ENCODE measurements at regions not wholly inside any gene's neighbourhood (a gene's known extent, or its start where the extent isn't known, plus 50 kb on each side); places are given as distances from the start of the nearest gene placed in this dataset.
"Not testable (repeated sequence)": the region's sequence is repeated elsewhere in the genome, so short reads cannot be mapped to it uniquely, and the experiment has no call there.

DNA sequence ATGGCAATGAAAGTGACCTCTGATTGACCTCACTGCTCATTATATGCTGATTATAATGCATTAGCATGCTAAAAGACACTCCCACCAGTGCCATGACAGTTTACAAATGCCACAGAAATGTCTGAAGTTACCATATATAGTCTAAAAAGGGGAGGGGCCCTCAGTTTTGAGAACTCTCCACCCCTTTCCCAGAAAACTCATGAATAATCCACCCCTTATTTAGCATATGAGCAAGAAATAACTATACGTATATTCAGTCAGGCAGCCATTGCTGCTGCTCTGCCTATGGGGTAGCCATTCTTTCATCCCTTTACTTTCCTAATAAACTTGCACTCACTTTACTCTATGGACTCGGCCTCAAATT, 163.1 kb downstream of the ESM1 start:
- DNase-seq (ENCODE audit: low read depth in 2 of 2), result no peak

DNA sequence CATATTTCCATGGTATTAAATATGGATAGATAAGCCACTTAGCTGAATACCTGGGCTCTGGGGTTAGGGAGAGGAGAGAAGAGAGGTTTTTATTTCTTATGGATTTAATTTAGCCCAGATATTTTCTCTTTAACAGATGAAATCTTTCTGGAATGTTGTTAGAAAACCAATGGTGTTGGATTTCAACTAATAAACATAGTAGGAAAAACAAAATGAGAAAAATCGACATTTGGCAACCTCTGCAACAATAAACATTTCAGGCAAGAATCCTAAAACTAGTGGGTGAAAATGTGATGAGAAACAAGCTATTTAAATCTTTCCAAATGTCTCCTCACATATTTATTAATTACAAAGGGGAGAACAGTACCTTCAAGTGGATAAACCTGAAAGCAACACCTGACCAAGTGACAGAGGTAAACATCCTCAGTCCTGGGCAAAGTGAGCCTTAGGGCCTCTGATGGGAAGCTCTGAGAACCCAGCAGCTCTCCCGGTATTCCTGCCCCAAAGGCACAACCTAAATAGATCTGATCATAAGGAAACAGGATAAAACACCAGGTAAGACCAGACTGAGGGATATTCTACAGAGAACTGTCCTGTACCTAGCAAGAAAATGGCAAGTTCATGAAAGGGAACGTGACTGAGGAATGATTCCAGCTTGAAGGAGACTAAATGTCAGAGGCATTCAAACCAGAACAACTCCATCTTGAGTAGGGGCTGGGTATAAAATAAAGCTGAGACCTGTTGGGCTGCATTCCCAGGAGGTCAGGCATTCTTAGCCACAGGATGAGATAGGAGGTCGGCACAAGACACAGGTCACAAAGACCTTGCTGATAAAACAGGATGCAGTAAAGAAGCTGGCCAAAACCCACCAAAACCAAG, 163.7 kb downstream of the ESM1 start:
- DNase-seq (ENCODE audit: low read depth in 2 of 2), result no peak

DNA sequence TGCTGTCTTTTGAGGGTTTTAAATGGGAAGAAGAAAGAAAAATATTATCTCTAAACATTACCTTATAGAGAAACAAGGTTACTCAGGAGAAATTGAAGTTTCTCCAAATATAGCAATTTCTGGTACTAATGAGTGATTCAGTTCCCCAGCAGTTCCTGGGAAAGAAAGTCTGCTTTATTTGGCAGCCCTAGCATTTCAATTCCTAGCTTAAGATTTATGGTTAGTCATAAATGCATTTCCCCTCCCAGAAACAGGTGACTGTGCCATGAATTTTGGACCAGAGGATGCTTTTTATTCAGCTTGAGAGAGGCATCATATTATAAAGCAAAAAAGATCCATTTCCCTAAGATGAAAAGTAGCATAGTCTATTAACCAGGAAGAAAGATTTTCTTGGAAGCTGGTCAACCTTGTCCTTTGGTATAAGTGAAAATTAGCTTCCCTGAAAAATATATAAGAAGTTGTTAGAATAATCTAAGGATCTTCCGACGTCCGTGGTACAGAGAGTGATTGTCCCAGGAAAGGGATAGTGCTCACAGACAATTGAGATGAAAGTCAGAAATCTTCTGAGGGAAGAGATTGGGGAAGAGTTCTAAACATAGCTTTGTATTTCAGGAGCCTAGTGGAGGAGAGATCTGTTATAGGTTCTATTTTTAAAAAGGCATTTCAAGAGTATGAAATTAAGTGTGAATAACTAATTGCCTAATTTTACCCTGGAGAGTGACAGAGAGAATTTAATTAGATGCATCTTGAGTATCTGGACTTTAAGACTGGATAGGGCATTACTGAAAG, 164.9 kb downstream of the ESM1 start:
- DNase-seq (ENCODE audit: low read depth in 2 of 2), result no peak

DNA sequence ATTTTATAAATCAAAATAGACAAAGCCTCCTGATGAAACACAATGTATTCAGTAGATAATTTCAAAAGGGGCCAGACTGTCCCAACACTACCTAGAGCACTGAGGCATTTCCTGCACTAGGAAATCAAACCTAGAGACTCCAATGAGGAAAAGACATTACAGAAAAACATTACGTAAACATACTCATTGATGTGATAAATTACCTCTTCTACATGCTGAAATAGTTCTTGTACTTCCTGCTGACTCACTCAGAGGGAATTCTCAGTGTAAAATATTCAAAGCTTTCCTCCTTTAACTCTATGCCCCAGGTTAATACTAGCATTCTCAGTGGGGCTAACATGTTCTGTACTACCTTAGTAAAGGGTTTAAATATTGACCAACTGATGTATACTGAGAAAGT, 178.0 kb downstream of the ESM1 start:
- DNase-seq (ENCODE audit: low read depth in 2 of 2), result no peak

DNA sequence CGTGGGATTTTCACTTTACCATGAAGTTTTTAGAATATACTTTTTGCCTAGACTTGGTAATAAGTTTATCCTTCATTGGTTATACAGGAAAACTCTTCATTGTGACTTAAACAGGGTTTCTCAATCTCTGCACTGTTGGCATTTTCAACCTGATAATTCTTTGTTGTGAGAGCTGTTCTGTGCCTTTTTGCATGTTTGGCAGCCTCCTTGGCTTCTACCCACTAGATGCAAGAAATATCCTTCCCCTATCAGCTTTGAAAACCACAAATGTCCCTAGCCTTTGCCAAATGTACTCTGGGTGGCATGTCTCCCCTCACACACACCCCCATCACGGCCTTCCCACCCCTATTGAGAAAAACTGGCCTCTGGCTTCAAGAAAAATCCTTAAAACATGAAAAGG, 180.9 kb downstream of the ESM1 start:
- DNase-seq (ENCODE audit: low read depth in 2 of 2), result no peak

DNA sequence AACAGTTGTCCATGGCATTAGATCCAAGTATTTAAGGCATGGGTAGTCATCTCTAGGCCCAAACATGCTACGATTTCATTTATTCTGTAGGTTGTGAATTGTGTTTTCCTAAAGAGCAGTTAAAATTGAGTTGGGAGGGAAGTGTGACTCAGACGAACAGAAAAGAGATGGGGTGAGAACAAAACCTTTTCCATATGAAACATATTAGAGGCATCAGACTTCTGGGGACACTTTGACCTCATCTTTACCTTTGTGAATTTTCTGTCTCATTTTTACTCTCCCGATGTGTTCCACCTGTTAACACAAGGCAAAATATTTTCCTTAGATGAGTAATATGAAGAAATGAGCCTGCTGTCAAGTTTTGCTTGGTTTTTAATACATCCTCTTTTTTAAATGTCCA, 181.3 kb downstream of the ESM1 start:
- no peak for DNase-seq (ENCODE audit: low read depth in 2 of 2)

DNA sequence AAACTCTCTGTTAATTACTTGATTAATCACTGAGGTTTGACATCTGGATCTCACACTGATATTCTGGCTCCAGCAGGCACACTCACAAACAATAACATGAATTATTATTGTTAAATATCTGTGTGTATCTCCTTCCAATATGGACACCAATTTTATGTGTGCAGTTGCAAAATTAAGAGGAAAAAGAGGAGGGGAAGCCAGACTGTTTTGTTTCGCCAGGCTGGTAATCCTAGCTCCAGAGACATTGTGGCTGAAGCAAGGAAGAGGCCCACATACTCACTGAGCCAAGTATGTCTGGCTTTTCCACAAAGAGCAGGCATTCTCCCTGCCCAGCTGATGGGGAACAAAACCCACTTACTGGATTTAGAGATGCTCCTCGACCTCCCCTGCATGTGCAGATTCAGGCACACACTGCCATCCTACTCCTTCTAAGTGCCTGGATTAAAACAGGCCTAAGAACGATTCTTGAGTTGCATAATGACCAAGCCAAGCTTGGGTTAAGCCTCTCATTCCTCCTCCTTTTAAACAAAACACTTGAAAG, 181.9 kb downstream of the ESM1 start:
- no peak for DNase-seq (ENCODE audit: low read depth in 2 of 2)

DNA sequence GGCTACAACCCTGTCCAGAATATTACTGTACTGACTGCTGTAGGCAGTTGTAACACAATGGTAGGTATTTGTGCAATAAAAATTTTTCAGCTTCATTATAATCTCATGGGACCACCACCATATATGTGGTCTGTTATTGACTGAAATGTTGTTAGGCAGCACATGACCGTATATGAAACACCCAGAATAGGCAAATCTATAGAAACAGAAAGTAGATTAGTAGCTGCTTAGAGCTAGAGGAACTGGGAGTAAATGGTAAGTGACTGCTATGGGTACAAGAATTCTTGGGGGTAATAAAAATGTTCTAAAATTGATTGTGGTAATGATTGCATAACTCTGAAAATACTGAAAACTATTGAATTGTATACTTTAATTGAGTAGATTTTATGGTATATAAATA, 185.7 kb downstream of the ESM1 start:
- no peak for DNase-seq (ENCODE audit: low read depth in 2 of 2)

DNA sequence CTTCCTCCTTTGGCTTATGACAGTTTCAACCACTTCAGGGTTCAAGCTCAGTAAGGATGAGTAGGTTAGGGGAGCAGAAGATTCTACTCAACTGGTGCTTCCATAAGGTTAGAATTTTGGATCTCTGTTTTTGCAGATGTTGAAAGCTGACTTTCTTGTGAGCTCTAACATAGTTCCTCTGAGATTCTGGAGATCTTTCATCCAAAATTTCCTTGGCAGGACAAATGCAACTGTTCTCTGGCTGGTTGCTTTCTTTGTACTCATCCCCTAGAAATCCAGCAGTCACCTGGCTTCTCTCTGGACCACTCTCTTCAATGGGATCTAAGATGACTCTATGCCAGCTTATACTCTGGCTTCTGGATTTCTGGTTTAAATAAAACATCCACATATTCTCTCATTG, 189.6 kb downstream of the ESM1 start:
- no peak for DNase-seq (ENCODE audit: low read depth in 2 of 2)

DNA sequence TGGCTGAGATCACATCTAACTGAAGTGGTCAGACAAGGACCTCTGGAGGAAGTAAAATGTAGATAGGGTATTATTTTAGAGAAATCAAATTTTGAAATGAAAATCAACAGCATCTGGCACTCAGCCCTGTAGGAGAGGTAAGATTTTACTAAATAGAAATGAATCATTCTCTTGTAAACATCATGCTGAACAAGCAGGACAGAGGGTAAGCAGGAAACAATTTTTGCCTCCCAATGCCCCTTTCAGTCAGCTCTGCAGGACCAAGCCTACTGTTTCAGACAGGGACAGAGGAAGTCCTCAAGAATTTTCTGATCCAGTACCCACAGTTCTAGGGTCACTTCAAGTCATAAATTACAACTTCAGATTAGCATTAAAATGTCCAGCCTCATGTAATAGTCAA, 190.1 kb downstream of the ESM1 start:
- no peak for DNase-seq (ENCODE audit: low read depth in 2 of 2)

DNA sequence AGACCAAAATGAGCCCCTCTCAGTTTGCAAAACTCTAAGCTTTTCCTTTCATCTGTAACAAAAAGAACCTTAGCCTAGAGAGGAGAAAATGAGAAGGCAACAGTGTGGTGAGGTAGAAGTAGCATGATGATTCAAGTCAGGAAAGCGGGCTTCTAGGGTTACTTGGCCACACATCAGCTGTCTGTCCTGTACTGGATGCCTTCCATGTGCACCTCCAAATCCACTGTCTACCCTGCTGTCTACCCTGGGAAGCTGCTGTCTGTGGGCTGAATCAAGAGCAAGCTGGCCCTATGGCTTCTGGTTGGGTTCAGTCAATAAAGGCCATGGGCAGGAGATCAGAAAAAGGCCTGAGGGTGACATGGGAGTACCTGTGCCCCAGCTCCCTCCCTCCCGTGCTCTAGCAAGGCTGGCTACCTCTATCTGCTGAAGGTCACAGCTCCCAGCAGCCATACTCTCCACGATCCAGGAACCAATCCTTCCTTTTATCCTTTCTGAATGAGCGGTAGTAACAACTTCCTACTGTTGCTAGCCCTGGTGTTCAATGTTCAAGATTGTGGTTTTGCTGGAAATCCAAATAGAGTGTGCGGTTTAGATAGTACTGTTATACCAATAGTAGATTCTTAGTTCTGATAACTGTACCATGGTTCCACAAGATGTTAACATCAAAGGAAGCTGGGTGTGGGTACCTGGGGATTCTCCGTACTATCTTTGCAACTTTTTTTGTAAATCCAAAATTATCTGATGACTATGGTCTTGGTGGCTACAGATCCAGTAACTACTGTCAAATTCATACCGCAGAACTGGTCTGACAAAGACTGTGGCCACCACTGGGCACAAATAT, 191.0 kb downstream of the ESM1 start:
- no peak for DNase-seq (ENCODE audit: low read depth in 2 of 2)

DNA sequence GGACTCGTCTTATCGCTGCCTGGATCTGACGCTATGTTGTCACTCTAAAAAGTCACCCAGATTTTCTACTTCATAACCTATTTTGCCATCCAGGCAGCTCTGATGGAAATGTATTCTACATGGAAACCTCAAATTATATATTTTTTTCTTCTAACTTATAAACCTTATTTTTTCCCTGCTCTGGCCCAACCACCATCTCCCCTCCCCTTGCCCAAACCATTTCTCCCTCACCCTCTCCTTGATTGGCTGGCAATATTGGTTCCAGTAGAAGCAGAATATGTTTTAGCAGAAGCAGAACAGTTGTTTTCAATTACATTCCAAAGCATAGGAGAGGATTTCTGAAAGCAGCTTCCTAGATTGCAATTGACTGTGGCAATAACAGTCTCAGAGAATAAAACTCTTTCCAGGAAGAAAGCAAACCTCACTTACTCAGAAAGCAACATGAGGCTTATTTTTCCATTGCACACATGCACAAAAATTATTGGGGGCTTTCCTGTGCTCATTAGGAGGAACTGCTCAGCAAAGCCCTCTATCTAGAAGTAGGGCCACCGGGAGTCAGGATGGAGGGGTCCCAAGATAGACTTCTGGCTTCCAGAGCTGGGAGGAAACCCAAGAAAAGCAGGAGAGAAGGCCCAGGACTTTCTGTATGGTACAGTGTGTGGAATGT, 191.8 kb downstream of the ESM1 start:
- no peak for DNase-seq (ENCODE audit: low read depth in 2 of 2)

DNA sequence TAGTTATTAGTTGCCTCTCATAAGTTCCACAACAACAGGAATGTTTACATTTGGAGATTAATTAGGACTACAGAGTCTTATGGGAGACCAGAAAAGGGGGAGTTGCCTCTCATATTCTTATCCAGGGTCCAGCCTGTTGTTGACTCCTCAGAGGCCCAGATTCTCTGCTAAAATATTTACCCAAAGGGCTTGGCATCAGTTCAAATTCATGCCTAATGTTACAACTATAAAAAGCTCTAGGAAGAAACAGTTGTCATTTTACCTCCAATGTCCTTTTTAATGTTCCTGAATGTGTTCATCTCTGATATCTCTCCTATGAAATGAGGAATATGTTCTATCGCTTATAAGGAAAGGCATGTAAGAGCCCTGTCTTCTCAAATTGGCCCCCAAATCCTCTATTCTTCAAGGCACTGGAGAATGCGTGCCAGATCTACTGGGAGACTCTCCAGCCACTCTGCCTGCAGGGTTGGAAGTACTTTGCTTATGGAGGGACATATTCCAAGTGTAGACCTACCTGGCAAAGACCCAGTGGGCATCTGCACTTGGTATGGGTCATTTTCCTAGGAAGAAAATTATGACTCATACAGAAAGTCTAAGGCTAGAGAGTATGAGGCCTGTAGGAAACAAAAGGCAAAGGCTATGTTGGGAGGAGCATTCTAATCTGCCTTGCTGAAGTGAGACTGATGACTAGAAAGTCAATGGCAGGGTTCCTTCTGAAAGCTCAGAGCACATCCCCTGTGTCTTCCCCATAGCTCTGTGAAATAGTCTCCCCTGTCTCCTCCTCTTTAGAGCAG, 192.6 kb downstream of the ESM1 start:
- no peak for DNase-seq (ENCODE audit: low read depth in 2 of 2)

DNA sequence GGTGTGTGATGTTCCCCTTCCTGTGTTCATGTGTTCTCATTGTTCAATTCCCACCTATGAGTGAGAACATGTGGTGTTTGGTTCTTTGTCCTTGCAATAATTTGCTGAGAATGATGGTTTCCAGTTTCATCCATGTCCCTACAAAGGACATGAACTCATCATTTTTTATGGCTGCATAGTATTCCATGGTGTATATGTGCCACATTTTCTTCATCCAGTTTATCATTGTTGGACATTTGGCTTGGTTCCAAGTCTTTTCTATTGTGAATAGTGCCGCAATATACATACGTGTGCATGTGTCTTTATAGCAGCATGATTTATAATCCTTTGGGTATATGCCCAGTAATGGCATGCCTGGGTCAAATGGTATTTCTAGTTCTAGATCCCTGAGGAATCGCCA, 197.5 kb downstream of the ESM1 start:
- DNase-seq (ENCODE audit: low read depth in 2 of 2), result not testable (repeated sequence)

DNA sequence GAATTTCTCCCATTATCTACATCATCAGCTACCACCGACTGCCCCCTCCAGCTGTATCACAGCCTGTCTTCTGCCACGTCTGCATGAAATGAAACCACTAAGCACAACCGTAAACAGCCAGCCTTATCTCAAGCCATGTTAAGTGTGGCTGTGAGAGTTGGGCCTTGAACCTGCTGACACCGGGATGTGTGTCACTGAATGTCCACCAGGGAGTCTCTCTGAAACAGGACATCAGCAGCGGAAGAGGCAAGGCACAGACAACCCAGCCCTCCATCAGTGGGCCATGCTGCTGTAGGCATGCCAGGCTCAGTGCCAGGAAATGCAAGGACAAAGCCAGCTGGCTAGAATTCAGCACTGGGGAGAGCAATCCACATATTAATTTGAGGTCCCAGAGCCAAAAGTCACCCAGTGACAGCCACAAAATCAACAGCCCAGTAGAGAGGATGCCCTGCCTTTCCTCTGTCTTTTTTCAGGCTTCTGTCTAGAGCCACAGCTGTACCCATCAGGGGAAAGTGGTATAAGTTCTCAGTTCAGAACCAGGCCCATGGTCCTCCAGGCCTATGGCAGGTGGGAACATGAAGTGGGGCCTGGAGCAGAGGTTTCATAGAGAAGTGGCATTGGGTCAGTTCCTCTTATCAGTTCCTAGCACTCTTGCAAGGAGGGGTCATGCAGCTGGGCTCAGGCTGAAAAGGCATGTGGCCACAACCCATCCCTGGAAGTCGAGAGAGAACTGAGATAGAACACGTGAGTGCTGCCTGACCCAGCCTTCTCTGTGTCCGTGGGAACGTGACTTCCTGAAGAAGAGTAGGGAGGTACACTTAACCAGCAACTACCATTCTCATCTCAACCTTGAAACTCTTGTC, 199.4 kb downstream of the ESM1 start:
- no peak for DNase-seq (ENCODE audit: low read depth in 2 of 2)

DNA sequence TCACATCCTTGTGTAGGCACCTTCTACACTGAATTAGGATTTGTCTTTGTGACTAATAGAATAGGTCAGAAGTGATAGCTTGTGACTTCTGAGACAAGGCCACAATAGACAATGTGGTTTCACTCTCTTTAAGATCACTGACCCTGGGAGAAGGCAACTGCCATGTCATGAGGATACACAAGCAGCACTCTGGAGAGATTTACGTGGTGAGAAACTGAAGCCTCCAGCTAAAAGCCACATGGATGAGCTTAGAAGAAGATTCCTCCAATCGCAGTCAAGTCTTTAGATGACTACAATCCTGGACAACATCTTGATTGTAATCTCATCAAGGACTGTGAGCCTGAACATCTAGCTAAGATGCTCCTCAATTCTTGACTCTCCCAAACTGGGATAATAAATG, 206.6 kb downstream of the ESM1 start:
- DNase-seq (ENCODE audit: low read depth in 2 of 2), result no peak

DNA sequence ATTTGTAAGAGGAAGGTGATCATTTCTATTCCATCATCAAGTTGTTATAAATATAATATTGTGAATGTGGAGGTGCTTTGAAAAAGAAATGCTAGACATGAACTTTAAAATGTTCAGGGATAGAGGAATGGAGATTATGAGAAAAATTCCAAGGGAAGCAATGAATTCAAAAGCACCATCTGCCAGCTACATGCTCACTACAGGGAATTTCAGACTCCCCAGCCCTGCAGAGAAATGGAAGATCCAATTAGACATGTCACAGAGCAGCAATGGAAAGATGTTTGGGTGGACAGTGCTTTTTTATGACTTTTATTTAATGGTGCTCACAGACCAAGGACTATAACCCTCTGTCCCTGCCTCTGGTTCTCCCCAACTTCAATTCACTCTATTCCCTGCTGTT, 209.7 kb downstream of the ESM1 start:
- no peak for DNase-seq (ENCODE audit: low read depth in 2 of 2)

DNA sequence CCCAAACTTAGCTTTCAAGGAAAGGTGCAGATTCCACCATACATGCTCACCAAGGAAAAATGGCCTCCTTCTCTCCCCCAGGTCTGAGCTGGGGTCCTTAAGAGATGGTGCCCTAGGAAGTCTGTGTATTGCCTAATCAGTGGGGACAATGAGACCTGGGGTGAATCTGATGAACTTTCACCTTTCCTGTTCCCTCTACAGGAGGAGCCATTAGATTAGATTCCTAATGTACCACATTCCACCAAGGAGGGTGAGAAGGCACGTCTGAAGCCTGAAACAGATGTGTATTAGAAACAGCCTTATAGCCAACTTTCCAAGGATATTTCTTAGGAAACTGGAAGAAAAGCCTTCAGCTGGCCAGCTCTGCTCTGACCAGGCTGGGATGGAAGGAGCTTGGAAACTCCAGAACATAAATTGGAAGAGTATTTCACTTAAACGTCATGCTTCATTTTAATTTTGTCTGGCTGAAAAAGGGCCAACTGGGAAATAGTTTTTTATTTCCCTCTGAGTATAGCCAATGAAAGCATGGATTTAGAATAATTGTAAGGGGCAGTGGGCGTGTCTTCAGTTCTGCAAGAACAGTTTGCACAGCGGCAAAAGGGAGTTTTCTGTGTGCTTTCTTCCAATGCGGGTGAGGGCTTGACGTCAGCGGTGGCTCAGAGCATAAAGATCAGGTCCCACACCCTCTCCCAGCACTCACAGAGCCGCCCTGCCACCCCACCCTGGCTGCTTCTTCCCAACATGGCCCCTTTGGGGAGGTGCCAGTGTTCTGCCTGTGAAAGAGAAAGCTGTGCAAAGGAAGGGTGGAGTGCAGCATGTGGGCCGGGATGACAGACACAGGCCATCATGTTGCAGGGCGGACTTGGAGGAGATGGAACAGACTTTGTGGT, 210.9 kb downstream of the ESM1 start:
- no peak for DNase-seq (ENCODE audit: low read depth in 2 of 2)

DNA sequence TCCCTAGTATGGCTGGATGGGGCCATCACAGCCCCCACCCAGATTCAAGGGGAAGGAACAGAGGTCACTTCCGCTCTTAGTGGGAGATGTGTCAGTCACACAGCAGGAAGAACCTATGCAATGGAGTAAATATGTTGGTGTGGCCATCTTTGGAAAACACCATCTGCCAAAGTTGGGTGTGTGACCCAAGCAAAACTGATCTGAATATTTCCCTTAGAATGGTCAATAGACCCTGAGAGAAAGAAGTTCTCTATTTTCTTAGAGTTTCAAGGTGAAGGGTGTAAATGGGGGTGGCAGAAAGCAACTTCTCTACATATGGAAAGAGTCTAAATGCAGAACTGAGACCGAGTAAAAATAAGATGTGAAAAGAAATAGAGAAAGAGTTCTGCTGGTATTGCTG, 212.7 kb downstream of the ESM1 start:
- DNase-seq (ENCODE audit: low read depth in 2 of 2), result no peak
